SHP77 treated with DMSO at 0.1 percent for 48 hours (cell line): ENCODE measurements at regions not wholly inside any gene's neighbourhood (a gene's known extent, or its start where the extent isn't known, plus 50 kb on each side); places are given as distances from the start of the nearest gene placed in this dataset.
"Not testable (repeated sequence)": the region's sequence is repeated elsewhere in the genome, so short reads cannot be mapped to it uniquely, and the experiment has no call there.

ENCODE experiments used
- DNase-seq: peaks from one replicate; lab custom pipeline; 2025; lab: John Stamatoyannopoulos, UW

DNA sequence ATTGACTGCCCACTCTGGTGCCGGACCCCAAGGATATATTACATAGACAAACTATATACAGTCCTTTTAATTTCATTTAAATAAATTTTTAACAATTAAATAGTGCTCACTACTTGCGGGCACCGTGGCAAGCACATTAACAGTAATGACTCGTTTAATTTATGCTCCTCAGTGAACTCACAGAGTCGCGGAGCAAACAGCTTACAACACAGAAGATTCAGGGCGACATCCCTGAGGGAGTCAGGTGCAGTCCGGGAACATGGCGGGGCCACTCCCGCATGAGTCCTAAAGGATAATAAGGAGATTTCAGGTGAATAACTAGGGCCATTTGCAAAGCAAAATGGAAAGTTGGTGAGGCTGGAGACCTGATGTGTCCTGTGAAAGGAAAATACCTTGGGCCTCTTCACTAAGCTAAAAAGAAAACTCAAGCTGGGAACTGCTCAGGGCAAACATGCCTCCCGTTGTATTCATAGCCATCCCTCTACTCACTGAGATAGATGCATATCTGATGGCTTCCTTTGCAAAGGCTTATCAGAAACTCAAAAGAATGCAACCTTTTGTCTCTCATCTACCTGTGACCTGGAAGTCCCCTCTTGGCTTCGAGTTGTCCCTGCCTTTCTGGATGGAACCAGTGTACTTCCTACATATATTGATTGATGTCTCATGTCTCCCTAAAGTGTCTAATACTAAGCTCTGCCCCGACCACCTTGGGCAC, 125.6 kb downstream of the KLF6 start:
- no peak for DNase-seq

- DNase-seq, result no peak
Measured at GRCh38 chr10:3658766-3659165, 126.2 kb downstream of the KLF6 start.

GRCh38 chr10:3656214-3656613, 128.8 kb downstream of the KLF6 start:
- DNase-seq, result no peak

- DNase-seq, result no peak
Measured at GRCh38 chr10:3655528-3655927, 129.5 kb downstream of the KLF6 start.

DNA sequence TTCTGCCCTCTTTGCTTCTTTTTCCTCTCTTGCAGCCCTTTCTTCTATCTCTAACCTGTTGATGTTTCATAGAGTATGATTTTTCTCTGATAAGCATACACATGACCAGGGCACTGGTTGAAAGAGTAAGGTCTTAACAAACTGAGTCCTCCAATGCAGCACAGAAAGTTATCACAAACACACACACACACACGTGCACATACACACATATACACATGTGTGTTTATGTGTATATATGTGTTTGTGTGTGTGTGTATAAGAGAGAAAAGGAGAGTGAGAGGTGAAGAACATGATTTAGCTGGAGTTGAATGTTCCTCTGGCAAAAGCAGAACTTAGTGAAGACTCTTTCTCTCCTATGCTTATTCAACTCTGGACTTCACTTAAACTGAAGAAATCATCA, 130.0 kb downstream of the KLF6 start:
- DNase-seq, result no peak

- no peak for DNase-seq
Measured at GRCh38 chr10:3654496-3654895, 130.5 kb downstream of the KLF6 start.

- DNase-seq, result not testable (repeated sequence)
Measured at GRCh38 chr10:3653303-3653702, 131.7 kb downstream of the KLF6 start.

- DNase-seq, result no peak
Measured at GRCh38 chr10:3652886-3653285, 132.1 kb downstream of the KLF6 start.

- DNase-seq, result no peak
Measured at GRCh38 chr10:3651969-3652653, 132.9 kb downstream of the KLF6 start.

DNA sequence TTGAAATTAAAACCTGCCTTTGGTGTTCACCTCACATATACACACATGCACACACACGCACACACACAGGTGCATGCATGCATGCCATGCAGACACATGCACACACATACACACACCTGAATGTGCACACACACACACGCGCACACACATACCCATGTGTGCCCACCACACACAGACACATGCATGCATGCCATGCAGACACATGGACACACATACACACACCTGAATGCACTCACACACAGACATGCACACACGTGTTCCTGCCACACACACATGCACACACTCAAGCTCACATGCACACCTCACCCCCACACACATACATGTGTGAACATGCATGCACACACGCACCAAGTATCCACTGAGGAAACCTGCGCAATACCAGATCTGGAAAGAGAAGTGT, 136.4 kb downstream of the KLF6 start:
- DNase-seq, result no peak

DNA sequence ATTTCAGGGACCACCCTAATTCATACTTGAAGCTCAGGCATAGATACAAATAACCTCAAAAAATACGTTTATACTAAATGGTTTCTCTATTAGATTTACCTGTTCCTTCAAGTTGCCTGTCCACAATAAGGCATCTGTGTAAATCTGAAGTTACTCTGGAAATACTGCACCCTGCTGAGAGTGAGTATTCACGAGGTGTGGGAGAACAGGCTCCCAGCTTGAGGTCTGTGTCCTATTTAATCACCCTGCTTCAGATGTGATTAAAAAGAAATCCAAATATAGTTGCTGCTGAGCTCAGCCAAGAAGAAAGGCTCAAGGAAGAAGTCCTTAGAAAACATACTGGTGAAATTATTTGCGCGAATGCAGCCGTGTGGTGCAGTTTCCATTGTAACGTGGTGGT, 136.8 kb downstream of the KLF6 start:
- DNase-seq, result no peak

- no peak for DNase-seq
Measured at GRCh38 chr10:3647074-3647473, 137.9 kb downstream of the KLF6 start.

- no peak for DNase-seq
Measured at GRCh38 chr10:3645406-3645805, 139.6 kb downstream of the KLF6 start.

GRCh38 chr10:3640816-3641215, 144.2 kb downstream of the KLF6 start:
- no peak for DNase-seq

- DNase-seq, result no peak
Measured at GRCh38 chr10:3639546-3639945, 145.5 kb downstream of the KLF6 start.

DNA sequence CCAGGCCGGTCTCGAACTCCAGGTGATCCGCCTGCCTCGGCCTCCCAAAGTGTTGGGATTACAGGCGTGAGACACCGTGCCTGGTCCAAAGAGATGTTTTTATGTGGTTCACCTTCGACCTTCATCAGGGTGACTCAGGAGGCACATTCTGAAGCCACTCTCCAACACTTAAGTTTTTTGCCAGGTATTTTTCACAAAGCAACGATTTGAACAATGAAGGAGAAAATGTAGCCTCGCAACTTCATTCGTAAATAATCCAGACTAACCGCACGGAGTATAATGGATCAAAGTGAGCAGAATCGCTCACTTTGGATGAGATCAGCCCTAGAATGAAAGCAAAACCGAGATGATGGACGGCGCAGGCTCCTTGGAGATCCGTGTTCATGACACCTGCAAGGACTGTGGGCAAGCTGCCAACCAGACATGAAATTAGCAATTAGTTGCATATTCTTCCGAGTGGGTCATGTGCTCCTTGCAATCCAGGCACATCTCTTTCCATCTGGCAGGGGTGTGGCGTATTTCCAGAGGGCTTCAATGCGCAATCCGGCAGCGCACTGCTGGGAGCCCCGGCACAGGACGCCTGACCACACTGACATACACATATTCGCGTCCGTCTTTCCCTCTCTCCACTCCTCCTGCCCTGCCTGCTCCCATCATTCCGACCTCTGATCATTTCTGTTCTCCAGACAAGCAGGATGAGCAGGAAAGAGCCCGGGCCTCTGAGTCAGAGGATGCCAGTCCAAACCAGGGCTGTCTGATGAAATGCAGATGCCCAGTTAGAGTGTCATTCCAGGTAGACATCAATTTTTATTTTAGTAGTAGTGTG, 148.4 kb downstream of the KLF6 start:
- DNase-seq, result no peak

GRCh38 chr10:3635697-3636096, 149.3 kb downstream of the KLF6 start:
- no peak for DNase-seq

DNA sequence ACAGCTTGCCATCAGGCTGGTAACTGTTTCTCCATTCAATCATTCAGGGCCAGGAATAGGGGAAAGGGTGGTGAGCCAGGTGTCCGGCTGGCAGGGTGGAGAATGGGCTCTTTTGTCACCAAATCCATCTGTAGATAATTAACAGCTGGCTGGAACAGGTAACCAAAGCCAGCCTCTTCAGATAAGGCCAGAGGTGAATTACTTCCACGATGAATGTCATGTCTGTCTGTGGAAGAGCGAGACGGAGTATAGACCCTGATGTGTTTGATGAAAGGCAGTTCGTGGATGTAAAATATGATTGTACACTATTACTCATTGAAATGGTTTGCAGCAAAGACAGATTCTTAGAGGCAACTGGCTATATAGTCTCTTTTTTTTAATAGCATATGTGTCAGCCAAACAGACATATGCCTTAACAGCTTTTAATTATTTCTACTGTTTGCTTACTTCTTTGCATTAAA, 149.8 kb downstream of the KLF6 start:
- DNase-seq, result no peak

DNA sequence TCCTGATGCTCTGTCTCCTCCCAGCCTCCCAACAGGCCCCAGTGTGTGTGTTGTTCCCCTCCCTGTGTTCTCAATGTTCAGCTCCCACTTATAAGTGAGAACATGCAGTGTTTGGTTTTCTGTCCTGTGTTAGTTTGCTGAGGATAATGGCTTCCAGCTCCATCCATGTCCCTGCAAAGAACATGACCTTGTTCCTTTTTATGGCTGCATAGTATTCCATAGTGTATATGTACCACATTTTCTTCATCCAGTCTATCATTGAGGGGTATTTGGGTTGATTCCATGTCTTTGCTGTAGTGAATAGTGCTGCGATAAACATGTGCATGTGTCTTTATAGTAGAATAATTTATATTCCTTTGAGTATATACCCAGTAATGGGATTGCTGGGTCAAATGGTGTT, 150.4 kb downstream of the KLF6 start:
- DNase-seq, result not testable (repeated sequence)

DNA sequence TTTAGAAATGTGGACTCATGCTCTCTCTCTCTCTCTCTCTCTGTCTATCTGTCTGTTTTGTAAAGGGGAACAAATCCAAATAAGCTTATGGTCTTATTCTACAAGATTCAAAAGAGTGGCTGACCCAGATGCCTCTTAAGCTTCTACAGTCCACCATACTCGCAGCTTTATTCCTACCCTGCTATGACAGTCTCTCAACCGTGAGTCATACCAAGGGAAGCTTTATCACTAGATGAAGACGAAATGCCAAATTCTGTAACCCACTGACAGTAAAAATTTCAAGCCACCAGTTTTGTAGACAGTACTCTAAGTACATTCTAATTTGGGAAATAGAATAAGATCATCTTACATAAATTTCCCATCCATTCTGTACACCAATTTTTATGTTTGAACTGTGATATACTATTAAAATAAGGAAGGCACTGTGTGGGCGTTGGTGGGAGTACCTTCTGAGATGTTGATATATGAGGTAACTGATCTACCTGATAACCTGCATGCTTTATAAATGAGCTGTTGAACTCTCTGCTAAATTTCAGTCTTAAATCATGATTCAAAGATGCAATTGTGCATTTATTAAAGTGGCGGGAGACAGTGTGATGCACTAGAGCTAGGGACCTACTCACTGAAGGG, 153.2 kb downstream of the KLF6 start:
- no peak for DNase-seq

GRCh38 chr10:3631291-3631690, 153.7 kb downstream of the KLF6 start:
- no peak for DNase-seq
